Stimulated activated CD4-positive, alpha-beta T cell treated with anti-CD3 and anti-CD28 coated beads, Interleukin-12 subunit alpha, Interleukin-12 subunit beta, amount 100 ng/mL, for 4 hours (primary cell): ENCODE measurements at regions not wholly inside any gene's neighbourhood (a gene's known extent, or its start where the extent isn't known, plus 50 kb on each side); places are given as distances from the start of the nearest gene placed in this dataset.

Experiments used
- DNase-seq: peaks from one replicate; pipeline ENCODE4 v3.0.0-alpha.2; 2020

DNA sequence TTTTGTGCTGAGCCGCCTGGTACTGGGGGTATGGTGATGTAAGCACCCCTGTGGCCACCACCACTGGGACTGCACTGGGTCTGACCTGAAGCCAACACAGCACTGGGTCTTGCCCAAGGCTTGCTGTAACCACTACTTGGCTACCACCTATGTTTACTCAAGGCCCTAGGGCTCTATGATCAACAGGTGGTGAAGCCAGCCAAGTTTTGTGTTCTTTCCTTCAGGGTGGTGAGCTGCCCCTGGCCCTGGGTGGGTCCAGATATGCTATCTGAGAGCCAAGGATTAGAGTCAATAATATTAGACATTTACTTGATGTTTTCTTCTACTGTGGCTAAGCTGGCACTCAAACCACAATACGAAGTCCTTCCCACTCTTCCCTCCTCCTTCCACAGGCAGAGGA lies 55.1 kb upstream of the PAGE4 start:
- no peak for DNase-seq

DNA sequence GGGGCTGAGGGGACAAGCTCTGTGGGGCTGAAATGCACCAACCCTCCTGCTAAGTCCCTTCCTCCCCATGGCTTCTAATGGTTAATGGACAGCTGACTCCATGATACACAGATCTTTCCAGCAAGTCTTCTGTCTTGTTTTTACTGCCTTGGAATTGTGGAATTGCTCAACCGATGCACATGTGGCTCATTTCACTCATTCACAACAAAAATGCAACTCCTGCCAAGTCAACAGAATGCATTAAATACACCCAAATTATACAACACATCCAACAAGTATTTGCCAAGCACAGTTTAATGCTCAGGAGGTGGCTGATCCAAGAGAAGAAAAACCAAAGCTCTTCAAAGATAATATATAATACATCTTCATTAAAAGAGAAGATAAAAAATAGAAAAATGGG lies 61.9 kb upstream of the PAGE4 start:
- DNase-seq: no peak

DNA sequence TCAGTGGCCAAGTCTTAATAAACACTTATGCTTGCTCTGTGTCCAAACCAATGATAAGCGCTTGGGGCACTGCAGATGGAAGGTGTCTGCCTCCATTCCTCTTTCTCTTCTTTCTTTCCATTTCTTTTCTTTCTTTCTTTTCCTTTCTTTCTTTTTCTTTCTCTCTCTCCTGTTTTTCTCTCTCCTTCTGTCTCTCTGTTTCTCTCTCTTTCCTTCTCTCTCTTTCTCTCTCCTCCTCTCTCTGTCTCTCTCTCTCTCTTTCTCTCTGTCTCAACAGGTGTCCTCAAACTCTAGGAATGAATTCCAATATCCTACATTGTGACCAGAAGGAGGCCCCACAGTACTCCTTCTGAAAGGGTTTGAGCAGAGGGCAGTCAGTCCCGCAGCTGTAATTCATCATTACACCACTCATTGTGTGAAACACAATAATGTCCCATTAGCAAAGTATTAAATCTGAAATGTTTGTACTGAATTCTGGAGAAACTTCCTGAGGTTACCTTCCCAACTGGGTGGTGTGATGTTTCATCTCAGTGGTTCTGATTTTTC lies 66.5 kb upstream of the PAGE1 start:
- no peak for DNase-seq

GRCh38 chrX:49761481-49761880 lies 65.7 kb upstream of the PAGE1 start:
- no peak for DNase-seq

DNA sequence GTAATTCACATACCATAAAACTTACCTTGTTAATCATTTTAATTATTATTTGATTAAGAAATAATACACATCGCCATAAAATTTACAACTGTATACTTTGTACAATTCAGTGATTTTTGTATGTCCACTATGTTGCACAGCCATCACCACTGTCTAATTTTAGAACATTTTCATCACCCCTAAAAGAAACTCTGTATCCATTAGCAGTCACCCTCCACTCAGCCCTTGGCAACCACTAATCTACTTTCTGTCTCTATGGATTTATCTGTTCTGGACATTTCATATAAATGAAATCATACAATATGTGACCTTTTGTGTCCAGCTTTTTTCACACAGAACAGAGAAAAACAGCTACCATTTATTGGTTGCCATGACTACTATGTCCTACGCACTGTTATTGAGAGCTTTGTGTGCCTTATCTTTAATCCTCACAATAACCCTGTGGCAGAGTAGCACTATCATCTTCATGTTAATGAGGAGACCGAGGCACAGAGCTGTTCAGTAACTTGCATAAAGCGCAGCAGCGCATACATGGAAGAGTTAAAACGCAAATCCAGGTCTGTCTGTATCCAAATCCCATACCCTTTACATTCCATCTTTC lies 64.6 kb upstream of the PAGE1 start:
- DNase-seq: no peak

GRCh38 chrX:49756692-49757091 lies 60.9 kb upstream of the PAGE1 start:
- DNase-seq: no peak

- peak; percentile 28 for DNase-seq
Measured at GRCh38 chrX:49754233-49754857, 58.6 kb upstream of the PAGE1 start.

DNA sequence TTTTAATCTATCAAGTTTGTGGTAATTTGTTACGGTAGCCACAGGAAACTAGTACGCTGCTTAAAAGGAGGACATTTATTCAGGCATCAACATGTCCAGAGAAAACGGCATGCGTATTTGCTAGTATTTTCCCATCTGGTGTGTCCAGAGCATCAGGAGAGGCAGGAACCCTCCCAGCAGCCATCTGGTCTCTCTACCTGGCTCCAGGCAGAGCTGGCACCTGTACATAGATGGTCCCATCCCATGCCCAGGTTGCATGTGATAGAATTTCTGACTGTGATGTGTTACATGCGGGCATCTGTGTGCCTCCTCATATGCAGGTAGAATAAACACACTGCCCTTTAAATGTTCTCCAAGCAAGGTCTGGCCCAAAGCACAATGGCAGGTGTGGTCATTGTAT lies 57.9 kb upstream of the PAGE1 start:
- DNase-seq: no peak

GRCh38 chrX:49748211-49748956 lies 52.6 kb upstream of the PAGE1 start:
- no peak for DNase-seq

- no peak for DNase-seq
Measured at GRCh38 chrX:49746306-49746705, 50.5 kb upstream of the PAGE1 start.
